Putamen (tissue), 1 donor: ENCODE measurements at regions not wholly inside any gene's neighbourhood (a gene's known extent, or its start where the extent isn't known, plus 50 kb on each side); places are given as distances from the start of the nearest gene placed in this dataset.

Experiments used
- DNase-seq: peaks from one replicate; pipeline ENCODE4 v3.0.0-alpha.2; 2016; ENCODE audit warnings: low spot score

- DNase-seq, result no peak
These were observed 324.4 kb downstream of the ENC1 start for GRCh38 chr5:74316064-74316603.

DNA sequence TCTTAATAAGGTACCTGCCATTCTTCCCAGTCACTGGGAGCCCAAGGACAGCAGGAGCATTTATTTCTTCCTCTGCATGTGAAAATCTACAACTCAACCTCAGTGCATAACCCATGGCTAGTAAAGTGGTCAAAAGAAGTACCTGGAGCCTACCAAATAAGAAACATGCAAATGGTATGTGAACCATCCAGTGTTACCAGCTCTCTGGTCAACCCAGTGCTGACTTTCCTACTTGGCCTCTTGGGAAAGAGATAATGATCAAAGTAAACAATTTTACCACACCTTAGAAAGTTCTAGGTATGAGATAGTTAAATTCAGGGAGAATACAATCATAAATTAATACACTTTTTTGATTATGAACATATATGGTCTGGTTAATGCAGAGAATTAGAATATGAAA, 325.6 kb downstream of the ENC1 start:
- no peak for DNase-seq

GRCh38 chr5:74313896-74314295, 326.6 kb downstream of the ENC1 start:
- no peak for DNase-seq

DNA sequence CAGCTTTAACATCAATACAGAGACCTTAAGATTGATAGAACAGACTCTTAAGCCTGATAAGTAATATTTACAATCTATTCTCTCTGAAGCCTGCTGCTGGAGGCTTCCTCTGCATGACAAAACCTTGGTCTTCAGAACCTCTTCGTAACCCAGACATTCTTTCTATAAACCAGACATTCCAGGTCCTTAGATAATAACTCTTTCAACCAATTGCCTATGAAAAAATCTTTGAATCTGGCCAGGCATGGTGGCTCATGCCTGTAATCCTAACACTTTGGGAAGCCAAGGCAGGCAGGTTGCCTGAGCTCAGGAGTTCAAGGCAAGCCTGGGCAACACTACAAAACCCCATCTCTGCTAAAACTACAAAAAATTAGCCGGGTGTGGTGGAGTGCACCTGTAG, 327.8 kb downstream of the ENC1 start:
- DNase-seq, result no peak

DNA sequence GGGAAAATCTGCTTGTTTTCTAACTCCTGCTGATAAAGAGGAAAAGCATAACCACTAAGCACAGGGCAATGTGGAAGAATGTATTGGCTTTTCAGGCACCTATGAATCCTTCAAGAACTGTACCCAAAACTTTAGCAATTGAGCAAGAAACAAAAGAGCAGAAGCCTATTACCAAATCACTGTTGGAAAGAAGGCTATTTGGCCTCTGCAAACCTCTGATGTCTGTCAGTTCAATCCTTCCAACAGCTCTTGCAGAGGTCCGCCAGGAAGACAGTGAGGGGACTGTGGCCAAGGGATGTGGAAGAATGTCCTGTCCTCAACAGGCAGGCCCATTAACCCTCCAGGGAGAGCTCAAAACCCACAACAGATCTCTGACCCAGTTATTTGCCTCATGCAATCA, 328.6 kb downstream of the ENC1 start:
- no peak for DNase-seq

- no peak for DNase-seq
These were observed 329.3 kb downstream of the ENC1 start for GRCh38 chr5:74310997-74311930.

- no peak for DNase-seq
These were observed 330.1 kb downstream of the ENC1 start for GRCh38 chr5:74310386-74310785.

DNA sequence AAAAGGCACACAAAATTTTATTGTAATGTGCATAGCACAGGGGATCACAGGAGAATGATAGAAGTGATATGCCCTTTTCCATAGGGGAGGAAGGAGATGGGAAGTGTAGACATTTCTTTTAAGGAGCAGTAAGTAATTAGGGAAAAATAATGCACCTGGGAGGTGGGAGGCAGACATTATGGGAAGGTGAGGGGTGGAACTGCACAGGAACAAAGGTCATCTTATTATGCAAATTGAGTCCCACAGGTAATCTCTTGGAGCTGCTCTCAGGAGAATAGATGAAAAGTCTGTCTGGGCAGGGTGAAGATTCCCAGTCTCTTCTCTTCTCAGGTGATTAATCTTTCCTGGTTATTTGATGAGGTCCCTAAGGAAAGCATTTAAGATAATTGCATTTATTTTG, 331.5 kb downstream of the ENC1 start:
- DNase-seq, result no peak

- no peak for DNase-seq
These were observed 333.7 kb downstream of the ENC1 start for GRCh38 chr5:74306845-74307244.

GRCh38 chr5:74304536-74304935, 336.0 kb downstream of the ENC1 start:
- DNase-seq, result no peak

- DNase-seq, result no peak
These were observed 336.9 kb downstream of the ENC1 start for GRCh38 chr5:74303578-74303977.

GRCh38 chr5:74301576-74301975, 339.0 kb downstream of the ENC1 start:
- no peak for DNase-seq

DNA sequence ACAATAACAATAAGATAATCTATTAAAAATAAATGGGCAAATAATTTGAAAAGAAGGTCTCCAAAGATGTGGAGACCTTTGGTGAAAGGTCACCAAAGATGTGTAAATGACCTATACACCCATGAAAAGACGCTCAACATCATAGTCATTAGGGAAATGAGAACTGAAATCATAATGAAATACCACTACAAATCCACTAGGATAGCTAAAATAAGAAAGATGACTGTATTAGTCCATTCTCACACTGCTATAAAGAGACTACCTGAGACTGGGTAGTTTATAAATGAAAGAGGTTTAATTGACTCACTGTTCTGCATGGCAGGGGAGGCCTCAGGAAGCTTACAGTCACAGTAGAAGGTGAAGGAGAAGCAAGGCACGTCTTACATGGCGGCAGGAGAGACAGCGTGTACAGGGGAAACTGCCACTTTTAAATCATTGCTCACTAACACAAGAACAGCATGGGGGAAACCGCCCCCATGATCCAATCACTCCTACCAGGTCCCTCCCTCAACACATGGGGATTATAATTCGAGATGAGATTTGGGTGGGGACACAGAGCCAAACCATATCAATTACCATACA, 339.6 kb downstream of the ENC1 start:
- DNase-seq, result no peak

GRCh38 chr5:74299833-74300232, 340.7 kb downstream of the ENC1 start:
- no peak for DNase-seq

DNA sequence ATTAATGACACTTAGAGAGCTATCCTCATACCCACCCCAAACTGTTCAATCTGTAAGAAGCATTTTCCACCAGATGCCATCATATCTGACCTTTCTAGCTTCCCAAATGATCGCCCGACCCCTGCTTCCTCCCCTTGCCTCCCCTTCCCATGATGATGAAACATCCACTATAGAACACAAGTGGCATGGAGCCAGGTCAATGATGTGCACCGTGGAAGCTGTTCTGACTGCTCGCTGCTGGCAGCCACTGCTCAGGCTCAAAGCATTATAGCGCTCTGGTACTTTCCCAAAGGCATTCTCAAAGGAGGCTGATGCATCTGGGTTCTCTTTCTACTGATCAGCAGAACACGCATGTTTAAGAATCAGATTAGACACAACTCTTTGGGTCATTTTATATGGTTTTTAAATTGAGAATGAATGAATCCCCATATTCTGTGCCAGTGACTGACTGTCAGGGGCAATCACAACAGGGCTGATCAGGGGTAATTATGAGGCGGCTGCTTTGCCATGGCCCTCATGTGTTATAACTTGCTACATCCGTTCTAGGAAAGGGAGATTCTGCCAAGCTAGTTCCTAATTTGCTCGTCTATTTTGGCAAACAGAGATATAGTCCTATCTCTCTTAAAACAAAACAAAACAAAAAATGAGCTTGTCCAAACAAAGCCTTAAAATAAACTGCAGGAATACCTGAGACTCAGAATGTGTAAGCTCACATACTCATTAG, 343.7 kb downstream of the ENC1 start:
- no peak for DNase-seq

DNA sequence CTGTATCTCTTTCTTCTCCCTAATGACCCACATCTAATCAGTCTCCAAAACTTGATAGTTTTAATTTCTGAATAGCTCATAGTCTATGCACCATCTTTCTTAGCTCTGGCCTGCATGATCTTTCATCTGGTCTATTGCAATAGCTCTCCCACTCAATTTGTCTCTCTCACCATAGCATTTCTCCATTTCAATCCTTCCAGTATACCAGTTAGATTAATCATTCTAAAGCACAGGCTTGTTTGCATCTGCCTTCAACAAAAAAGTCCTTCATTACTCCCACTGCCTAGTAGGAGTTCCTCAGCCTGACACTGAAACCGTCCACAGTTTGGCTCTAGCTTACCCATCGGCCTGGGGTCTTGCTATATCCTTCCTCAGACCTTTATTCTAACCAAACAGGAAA, 344.9 kb downstream of the ENC1 start:
- no peak for DNase-seq

DNA sequence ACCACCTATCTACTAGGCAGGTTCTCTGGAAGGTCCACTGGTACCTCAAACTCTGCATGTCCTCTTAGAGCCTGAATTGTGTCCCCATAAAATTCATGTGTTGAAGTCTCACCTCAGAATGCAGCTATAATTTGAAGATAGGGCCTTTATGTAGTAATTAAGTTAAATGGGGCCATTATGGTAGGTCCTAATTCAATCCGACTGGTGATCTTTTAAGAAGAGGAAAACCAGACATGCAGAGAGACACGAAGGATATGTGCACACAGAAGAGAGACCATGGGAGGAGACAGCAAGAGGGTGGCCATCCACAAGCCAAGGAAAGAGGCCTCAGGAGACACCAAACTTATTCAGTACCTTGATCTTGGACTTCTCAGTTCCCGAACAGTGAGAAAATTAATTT, 345.4 kb downstream of the ENC1 start:
- no peak for DNase-seq

DNA sequence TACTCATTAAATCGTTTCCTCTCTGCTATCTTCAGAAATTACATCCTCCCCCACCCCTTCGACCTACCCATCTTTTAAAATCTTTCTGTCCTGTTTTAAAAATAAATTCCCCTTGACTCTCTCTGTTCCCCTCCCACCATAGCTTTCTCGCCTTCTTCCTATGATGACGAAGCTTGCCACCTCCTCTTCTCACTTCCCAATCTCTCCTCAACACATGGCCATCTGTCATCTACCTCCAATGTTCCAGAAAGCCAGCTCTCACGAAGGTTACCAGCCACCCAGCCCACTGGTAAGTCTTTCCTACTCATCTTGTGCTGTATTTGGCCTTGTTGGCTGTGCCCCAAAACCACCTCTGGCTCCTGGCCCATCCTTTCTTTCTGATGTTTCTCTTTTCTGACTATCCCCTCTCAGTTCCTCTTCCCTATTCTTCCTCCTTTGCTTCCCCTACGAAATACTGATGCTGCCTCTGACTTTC, 346.3 kb downstream of the ENC1 start:
- peak; percentile 69 for DNase-seq

DNA sequence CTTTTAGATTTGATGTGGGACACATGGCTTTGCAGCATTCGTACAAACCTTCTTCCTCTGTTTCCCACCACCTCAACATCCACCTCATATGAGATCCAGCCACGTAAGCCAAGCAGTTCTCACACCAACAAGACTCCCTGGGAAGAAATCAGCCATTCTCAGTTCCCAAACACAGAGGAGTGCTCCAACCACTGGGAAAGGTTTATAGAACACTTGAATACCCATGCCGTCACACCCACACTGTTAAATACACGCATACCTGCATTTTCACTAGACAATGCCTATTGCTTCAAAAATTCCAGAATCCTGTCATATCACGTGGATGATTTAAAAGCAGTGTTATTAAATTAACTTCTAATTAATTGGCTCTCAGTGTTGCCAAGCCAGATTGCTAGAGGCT, 347.3 kb downstream of the ENC1 start:
- no peak for DNase-seq

GRCh38 chr5:74290634-74291241, 349.8 kb downstream of the ENC1 start:
- no peak for DNase-seq

GRCh38 chr5:74289691-74290090, 350.8 kb downstream of the ENC1 start:
- no peak for DNase-seq

DNA sequence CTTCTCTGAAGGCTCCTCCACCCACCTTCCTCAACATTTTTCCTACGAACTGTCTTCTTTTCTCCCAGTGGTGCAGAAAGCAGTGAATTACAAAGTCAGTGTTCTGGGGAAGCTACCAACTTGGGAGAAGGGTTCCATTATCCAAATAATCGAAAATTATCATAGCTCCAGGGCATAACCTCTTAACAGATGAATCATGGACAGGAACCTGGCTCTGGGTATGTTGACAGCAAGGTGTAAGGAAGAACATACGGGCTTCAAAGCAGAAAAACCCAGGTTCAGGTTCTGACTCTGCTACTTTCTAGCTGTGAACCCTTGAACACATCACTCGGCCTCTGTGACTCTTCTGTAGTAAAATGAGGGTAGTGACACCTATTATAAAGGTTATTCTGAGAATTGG, 351.3 kb downstream of the ENC1 start:
- DNase-seq, result peak; percentile 54
